B cell (primary cell): ENCODE measurements at regions not wholly inside any gene's neighbourhood (a gene's known extent, or its start where the extent isn't known, plus 50 kb on each side); places are given as distances from the start of the nearest gene placed in this dataset.

Source experiments
- CTCF ChIP-seq: fragments of 200-600 bp; IDR thresholded peaks from one replicate; pipeline ENCODE4 v1.8.0; 2022; ENCODE audit warnings: antibody characterized with exemption, mild to moderate bottlenecking
- EZH2 ChIP-seq: IDR thresholded peaks from 2 replicates; pipeline ENCODE4 v1.6.1; 2012; ENCODE audit warnings: borderline replicate concordance, low read depth, mild to moderate bottlenecking, moderate library complexity, low read length; ENCODE audit not compliant: insufficient read depth, poor library complexity, severe bottlenecking

GRCh38 chr3:10602769-10603768 is 97.7 kb upstream of the ATP2B2 start:
- TF ChIP-seq CTCF (no peak), EZH2 (no peak)
